ENCODE measurements at regions not wholly inside any gene's neighbourhood (a gene's known extent, or its start where the extent isn't known, plus 50 kb on each side); places are given as distances from the start of the nearest gene placed in this dataset.

DNA sequence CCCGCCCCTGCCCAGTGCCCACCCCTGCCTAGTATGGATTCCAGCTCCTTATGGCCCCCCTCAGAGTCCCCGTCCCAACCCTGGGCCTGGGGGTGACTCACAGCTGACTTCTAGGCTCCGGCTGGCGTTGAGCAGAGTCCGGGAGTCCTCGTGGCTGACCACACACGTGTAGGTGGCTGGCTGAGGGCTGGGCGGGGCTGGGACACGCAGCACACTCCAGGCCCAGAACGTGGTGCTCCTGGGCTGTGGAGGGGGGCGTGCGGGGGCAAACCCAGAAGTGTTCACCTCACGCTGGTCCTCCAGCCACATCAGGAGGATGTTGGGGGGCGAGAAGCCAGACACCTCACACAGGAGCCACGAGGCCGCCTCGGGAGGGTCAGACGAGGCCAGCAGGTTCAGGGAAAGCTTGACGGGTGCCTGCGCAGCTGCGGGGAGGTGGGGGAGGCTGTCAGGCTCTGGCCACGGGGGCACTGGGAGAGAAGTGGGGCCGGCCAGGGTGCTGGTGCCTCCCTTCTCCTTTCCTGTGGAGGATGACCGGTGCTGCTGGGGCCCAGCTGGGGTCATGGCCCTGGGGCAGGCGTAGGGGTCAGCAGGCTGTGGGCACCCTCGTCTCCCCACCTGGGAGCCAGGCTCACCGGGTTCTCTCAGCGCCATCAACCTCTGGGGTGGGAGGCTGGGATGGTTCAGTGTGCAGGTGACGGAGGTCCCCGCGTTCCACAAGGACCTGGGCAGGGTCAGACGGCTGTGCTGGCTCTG lies 314.1 kb downstream of the TMEM121 start:
- no TSS peak for BruUV-seq (replicated peaks)
- Mint-ChIP-seq H3K27me3 (ENCODE audit: insufficient read depth, unreplicated experiment) (peaks cover 25% of the 10 kb centered on the region), H3K4me3 (ENCODE audit: unreplicated experiment) (no peak overlapping the region), H3K36me3 (ENCODE audit: insufficient read depth, unreplicated experiment) (no peaks in the 10 kb centered on the region), H3K4me1 (ENCODE audit: low read depth, unreplicated experiment) (peaks cover 7% of the 10 kb centered on the region), H3K9me3 (ENCODE audit: unreplicated experiment) (no peaks in the 10 kb centered on the region), H3K27ac (ENCODE audit: unreplicated experiment) (no peak overlapping the region)
- no peaks in the 10 kb centered on the region for H3K4me1 ChIP-seq
- H3K4me3 ChIP-seq (ENCODE audit: low read depth, low read length), result no peak overlapping the region
- CTCF ChIA-PET, result no interaction called here
- TF ChIP-seq, protein P1, sequence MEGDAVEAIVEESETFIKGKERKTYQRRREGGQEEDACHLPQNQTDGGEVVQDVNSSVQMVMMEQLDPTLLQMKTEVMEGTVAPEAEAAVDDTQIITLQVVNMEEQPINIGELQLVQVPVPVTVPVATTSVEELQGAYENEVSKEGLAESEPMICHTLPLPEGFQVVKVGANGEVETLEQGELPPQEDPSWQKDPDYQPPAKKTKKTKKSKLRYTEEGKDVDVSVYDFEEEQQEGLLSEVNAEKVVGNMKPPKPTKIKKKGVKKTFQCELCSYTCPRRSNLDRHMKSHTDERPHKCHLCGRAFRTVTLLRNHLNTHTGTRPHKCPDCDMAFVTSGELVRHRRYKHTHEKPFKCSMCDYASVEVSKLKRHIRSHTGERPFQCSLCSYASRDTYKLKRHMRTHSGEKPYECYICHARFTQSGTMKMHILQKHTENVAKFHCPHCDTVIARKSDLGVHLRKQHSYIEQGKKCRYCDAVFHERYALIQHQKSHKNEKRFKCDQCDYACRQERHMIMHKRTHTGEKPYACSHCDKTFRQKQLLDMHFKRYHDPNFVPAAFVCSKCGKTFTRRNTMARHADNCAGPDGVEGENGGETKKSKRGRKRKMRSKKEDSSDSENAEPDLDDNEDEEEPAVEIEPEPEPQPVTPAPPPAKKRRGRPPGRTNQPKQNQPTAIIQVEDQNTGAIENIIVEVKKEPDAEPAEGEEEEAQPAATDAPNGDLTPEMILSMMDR (IDR thresholded peaks at IDR 0.05; ENCODE audit: insufficient read depth in 1 of 2, low read depth in 1 of 2, low read length in 1 of 2, severe bottlenecking in 1 of 2, unreplicated experiment in 1 of 2), result no peak
- intact Hi-C loops (cut with micrococcal nuclease; ENCODE audit: unreplicated experiment), result no loop called here
- POLR2A ChIA-PET, result no interaction called here
- no peaks in the 10 kb centered on the region for H3K27me3 ChIP-seq (replicated peaks; ENCODE audit: control insufficient read depth, insufficient read depth, low read length)
- H3K36me3 ChIP-seq (ENCODE audit: control insufficient read depth, insufficient read depth, low read length), result no peaks in the 10 kb centered on the region
- H3K9me3 ChIP-seq, result no peaks in the 10 kb centered on the region
- peak in 1 of 2 experiments; percentile 28 for DNase-seq

DNA sequence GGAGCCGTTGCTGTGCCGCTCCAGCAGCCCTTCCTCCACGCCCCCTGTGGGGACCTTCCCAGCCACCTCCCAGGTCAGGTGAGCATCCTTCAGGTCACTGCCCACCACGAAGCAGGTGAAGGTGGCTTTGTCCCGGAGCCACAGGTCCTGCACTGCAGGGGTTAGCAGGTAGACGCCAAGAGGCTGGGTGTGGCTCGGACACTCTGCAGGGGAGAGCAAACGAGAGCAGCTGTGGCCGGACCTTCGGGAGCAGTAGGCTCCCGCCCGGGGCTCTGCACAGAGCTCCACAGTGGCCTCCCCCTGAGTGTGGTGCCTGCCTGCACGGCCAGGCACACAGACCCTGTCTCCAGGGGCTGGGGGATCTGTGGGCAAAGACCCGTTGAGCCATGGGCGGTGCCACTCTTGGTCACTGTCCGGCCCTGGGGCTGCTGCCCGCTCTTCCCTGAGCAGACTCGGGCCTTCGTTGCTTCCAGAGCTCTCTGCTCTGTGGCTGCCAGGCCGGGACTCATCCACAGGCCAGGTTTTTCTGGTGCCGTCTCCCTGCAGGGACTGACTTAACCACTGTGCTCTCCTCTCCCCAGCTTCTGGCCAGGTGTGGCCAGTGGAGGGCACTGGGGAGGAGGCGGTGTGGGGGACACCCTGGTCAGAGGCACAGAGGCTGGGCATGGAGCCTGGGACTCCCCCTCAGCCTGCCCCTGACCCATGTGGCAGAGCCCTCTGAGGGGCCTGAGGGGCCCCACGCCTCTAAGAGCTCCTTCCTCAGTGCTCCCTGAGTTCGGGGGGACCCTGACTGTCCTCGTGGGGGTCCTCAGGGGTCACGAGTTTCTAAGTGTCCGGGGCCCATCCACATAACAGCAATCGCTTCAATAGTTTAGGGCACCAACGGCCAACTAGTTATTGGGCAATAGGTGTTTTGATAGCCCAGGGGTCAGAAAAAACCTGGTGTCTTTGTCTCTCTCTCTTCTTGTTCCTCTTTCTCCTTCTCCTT lies 314.9 kb downstream of the TMEM121 start:
- no peak overlapping the region for H3K27ac Mint-ChIP-seq (ENCODE audit: unreplicated experiment)
- H3K4me3 Mint-ChIP-seq (ENCODE audit: unreplicated experiment), result no peak overlapping the region
- CTCF ChIA-PET, result no interaction called here

DNA sequence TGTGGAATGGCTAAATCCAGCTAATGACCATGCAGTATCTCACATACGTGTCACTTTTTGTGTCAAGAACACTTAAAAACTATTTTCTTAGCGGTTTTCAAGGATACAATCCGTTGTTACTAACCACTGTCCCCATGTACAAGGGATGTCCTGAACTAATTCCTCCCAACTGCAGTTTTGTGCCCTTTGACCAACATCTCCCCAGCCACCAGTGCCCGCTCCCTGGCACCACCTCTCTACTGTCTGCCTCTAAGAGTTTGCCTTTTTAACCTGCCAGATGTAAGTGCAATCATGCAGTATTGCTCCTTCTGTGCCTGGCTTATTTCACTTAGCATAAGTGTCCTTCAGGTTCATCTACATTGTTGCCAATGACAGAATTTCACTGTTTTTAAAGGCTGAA lies 315.7 kb downstream of the TMEM121 start:
- H3K9me3 ChIP-seq, result no peaks in the 10 kb centered on the region
- POLR2A ChIA-PET, result no interaction called here
- no peaks in the 10 kb centered on the region for H3K36me3 Mint-ChIP-seq (ENCODE audit: insufficient read depth, unreplicated experiment)
- peaks cover 27% of the 10 kb centered on the region for H3K27me3 Mint-ChIP-seq (ENCODE audit: insufficient read depth, unreplicated experiment)
- H3K36me3 ChIP-seq (ENCODE audit: control insufficient read depth, insufficient read depth, low read length), result no peaks in the 10 kb centered on the region
- H3K4me1 ChIP-seq, result no peaks in the 10 kb centered on the region
- intact Hi-C loops (cut with micrococcal nuclease; ENCODE audit: unreplicated experiment), result no loop called here
- CTCF ChIA-PET, result no interaction called here
- no peak overlapping the region for H3K4me3 ChIP-seq (ENCODE audit: low read depth, low read length)
- no peak for DNase-seq
- no peaks in the 10 kb centered on the region; the same call in 1 of the 2 replicates for H3K27me3 ChIP-seq (replicated peaks; ENCODE audit: control insufficient read depth, insufficient read depth, low read length)
- H3K27ac Mint-ChIP-seq (ENCODE audit: unreplicated experiment), result no peak overlapping the region
- TF ChIP-seq, protein P1 (IDR thresholded peaks at IDR 0.05; ENCODE audit: insufficient read depth in 1 of 2, low read depth in 1 of 2, low read length in 1 of 2, severe bottlenecking in 1 of 2, unreplicated experiment in 1 of 2), result no peak
- BruUV-seq (replicated peaks), result no TSS peak
- no peak overlapping the region for H3K4me3 Mint-ChIP-seq (ENCODE audit: unreplicated experiment)
- no peaks in the 10 kb centered on the region for H3K9me3 Mint-ChIP-seq (ENCODE audit: unreplicated experiment)
- peaks cover 7% of the 10 kb centered on the region for H3K4me1 Mint-ChIP-seq (ENCODE audit: low read depth, unreplicated experiment)

More for the DNA sequence above, 314.9 kb downstream of the TMEM121 start:
- peaks cover 25% of the 10 kb centered on the region for H3K27me3 Mint-ChIP-seq (ENCODE audit: insufficient read depth, unreplicated experiment)
- TF ChIP-seq, protein P1 (IDR thresholded peaks at IDR 0.05; ENCODE audit: insufficient read depth in 1 of 2, low read depth in 1 of 2, low read length in 1 of 2, severe bottlenecking in 1 of 2, unreplicated experiment in 1 of 2), result no peak
- no peaks in the 10 kb centered on the region for H3K9me3 Mint-ChIP-seq (ENCODE audit: unreplicated experiment)
- Histone ChIP-seq H3K4me3 (ENCODE audit: low read depth, low read length) (no peak overlapping the region), H3K27me3 (replicated peaks; ENCODE audit: control insufficient read depth, insufficient read depth, low read length) (no peaks in the 10 kb centered on the region), H3K9me3 (no peaks in the 10 kb centered on the region), H3K4me1 (no peaks in the 10 kb centered on the region), H3K36me3 (ENCODE audit: control insufficient read depth, insufficient read depth, low read length) (no peaks in the 10 kb centered on the region)
- peaks cover 7% of the 10 kb centered on the region for H3K4me1 Mint-ChIP-seq (ENCODE audit: low read depth, unreplicated experiment)
- intact Hi-C loops (cut with micrococcal nuclease; ENCODE audit: unreplicated experiment), result no loop called here
- H3K36me3 Mint-ChIP-seq (ENCODE audit: insufficient read depth, unreplicated experiment), result no peaks in the 10 kb centered on the region
- peak in 1 of 2 experiments; percentile 27 for DNase-seq
- POLR2A ChIA-PET, result no interaction called here
- no TSS peak for BruUV-seq (replicated peaks)
